ENCODE measurements at regions not wholly inside any gene's neighbourhood (a gene's known extent, or its start where the extent isn't known, plus 50 kb on each side); places are given as distances from the start of the nearest gene placed in this dataset.

- Histone ChIP-seq H3K79me2 (ENCODE audit: insufficient read depth, low read length) (no peaks in the 10 kb centered on the region), H3K27ac (ENCODE audit: low read length) (no peak overlapping the region), H3K4me3 (ENCODE audit: low read depth in 1 of 2, low read length in 2 of 2) (no peak overlapping the region), H3K27me3 (ENCODE audit: insufficient read depth, low read length, poor library complexity) (no peaks in the 10 kb centered on the region), H4K20me1 (ENCODE audit: insufficient read depth, low read length) (no peaks in the 10 kb centered on the region), H3K9ac (ENCODE audit: low read depth, low read length) (no peak overlapping the region), H2AFZ (ENCODE audit: low read depth, low read length) (no peak overlapping the region), H3K36me3 (ENCODE audit: insufficient read depth, low read length) (no peaks in the 10 kb centered on the region), H3K9me3 (ENCODE audit: insufficient read depth, low read length, severe bottlenecking) (no peaks in the 10 kb centered on the region), H3K4me2 (ENCODE audit: insufficient read depth, low read length) (no peak overlapping the region), H3K4me1 (ENCODE audit: insufficient read depth, low read length) (no peaks in the 10 kb centered on the region)
- TF ChIP-seq EZH2 (IDR thresholded peaks at IDR 0.05; ENCODE audit: borderline replicate concordance, low read depth, low read length, severe bottlenecking): no peak
- TF ChIP-seq CTCF (IDR thresholded peaks at IDR 0.05; ENCODE audit: borderline replicate concordance, extremely low read depth, low read length, poor library complexity, severe bottlenecking): no peak
- ATAC-seq (ENCODE audit: insufficient read depth, low read depth) (no peak), DNase-seq (no peak)
Observed at GRCh38 chr2:81445176-81445575, 1140.6 kb upstream of the LRRTM1 start.

GRCh38 chr2:81437456-81438000 is 1133.0 kb upstream of the LRRTM1 start:
- Histone ChIP-seq H3K9me3 (ENCODE audit: insufficient read depth, low read length, severe bottlenecking) (no peaks in the 10 kb centered on the region), H3K27me3 (ENCODE audit: insufficient read depth, low read length, poor library complexity) (no peaks in the 10 kb centered on the region), H3K4me2 (ENCODE audit: insufficient read depth, low read length) (no peak overlapping the region), H4K20me1 (ENCODE audit: insufficient read depth, low read length) (no peaks in the 10 kb centered on the region), H3K4me3 (ENCODE audit: low read depth in 1 of 2, low read length in 2 of 2) (no peak overlapping the region), H2AFZ (ENCODE audit: low read depth, low read length) (no peak overlapping the region), H3K4me1 (ENCODE audit: insufficient read depth, low read length) (no peaks in the 10 kb centered on the region), H3K27ac (ENCODE audit: low read length) (no peak overlapping the region), H3K79me2 (ENCODE audit: insufficient read depth, low read length) (no peaks in the 10 kb centered on the region), H3K9ac (ENCODE audit: low read depth, low read length) (no peak overlapping the region), H3K36me3 (ENCODE audit: insufficient read depth, low read length) (no peaks in the 10 kb centered on the region)
- ATAC-seq (ENCODE audit: insufficient read depth, low read depth): no peak
- no peak for DNase-seq
- TF ChIP-seq CTCF (IDR thresholded peaks at IDR 0.05; ENCODE audit: borderline replicate concordance, extremely low read depth, low read length, poor library complexity, severe bottlenecking) (no peak), EZH2 (IDR thresholded peaks at IDR 0.05; ENCODE audit: borderline replicate concordance, low read depth, low read length, severe bottlenecking) (no peak)

- H3K4me1 ChIP-seq (ENCODE audit: insufficient read depth, low read length): no peaks in the 10 kb centered on the region
- no peaks in the 10 kb centered on the region for H3K9me3 ChIP-seq (ENCODE audit: insufficient read depth, low read length, severe bottlenecking)
- H3K79me2 ChIP-seq (ENCODE audit: insufficient read depth, low read length): no peaks in the 10 kb centered on the region
- TF ChIP-seq EZH2 (IDR thresholded peaks at IDR 0.05; ENCODE audit: borderline replicate concordance, low read depth, low read length, severe bottlenecking): no peak
- TF ChIP-seq CTCF (IDR thresholded peaks at IDR 0.05; ENCODE audit: borderline replicate concordance, extremely low read depth, low read length, poor library complexity, severe bottlenecking): no peak
- no peaks in the 10 kb centered on the region for H3K27me3 ChIP-seq (ENCODE audit: insufficient read depth, low read length, poor library complexity)
- H3K36me3 ChIP-seq (ENCODE audit: insufficient read depth, low read length): no peaks in the 10 kb centered on the region
- ATAC-seq (ENCODE audit: insufficient read depth, low read depth): no peak
- no peak overlapping the region for H3K4me2 ChIP-seq (ENCODE audit: insufficient read depth, low read length)
- no peak overlapping the region for H3K4me3 ChIP-seq (ENCODE audit: low read depth in 1 of 2, low read length in 2 of 2)
- H4K20me1 ChIP-seq (ENCODE audit: insufficient read depth, low read length): no peaks in the 10 kb centered on the region
- no peak overlapping the region for H3K9ac ChIP-seq (ENCODE audit: low read depth, low read length)
- no peak overlapping the region for H3K27ac ChIP-seq (ENCODE audit: low read length)
- no peak for DNase-seq
- H2AFZ ChIP-seq (ENCODE audit: low read depth, low read length): no peak overlapping the region
Observed at GRCh38 chr2:81436256-81436655, 1131.7 kb upstream of the LRRTM1 start.

GRCh38 chr2:81412681-81413080 is 1108.1 kb upstream of the LRRTM1 start:
- no peak overlapping the region for H3K9ac ChIP-seq (ENCODE audit: low read depth, low read length)
- no peaks in the 10 kb centered on the region for H3K79me2 ChIP-seq (ENCODE audit: insufficient read depth, low read length)
- no peak overlapping the region for H2AFZ ChIP-seq (ENCODE audit: low read depth, low read length)
- ATAC-seq (ENCODE audit: insufficient read depth, low read depth) (no peak), DNase-seq (no peak)
- no peak overlapping the region for H3K4me3 ChIP-seq (ENCODE audit: low read depth in 1 of 2, low read length in 2 of 2)
- no peak for TF ChIP-seq EZH2 (IDR thresholded peaks at IDR 0.05; ENCODE audit: borderline replicate concordance, low read depth, low read length, severe bottlenecking)
- H3K36me3 ChIP-seq (ENCODE audit: insufficient read depth, low read length): no peaks in the 10 kb centered on the region
- H4K20me1 ChIP-seq (ENCODE audit: insufficient read depth, low read length): no peaks in the 10 kb centered on the region
- H3K9me3 ChIP-seq (ENCODE audit: insufficient read depth, low read length, severe bottlenecking): no peaks in the 10 kb centered on the region
- no peaks in the 10 kb centered on the region for H3K4me1 ChIP-seq (ENCODE audit: insufficient read depth, low read length)
- H3K4me2 ChIP-seq (ENCODE audit: insufficient read depth, low read length): no peak overlapping the region
- no peak overlapping the region for H3K27ac ChIP-seq (ENCODE audit: low read length)
- H3K27me3 ChIP-seq (ENCODE audit: insufficient read depth, low read length, poor library complexity): no peaks in the 10 kb centered on the region
